ENCODE measurements at regions not wholly inside any gene's neighbourhood (a gene's known extent, or its start where the extent isn't known, plus 50 kb on each side); places are given as distances from the start of the nearest gene placed in this dataset.

DNA sequence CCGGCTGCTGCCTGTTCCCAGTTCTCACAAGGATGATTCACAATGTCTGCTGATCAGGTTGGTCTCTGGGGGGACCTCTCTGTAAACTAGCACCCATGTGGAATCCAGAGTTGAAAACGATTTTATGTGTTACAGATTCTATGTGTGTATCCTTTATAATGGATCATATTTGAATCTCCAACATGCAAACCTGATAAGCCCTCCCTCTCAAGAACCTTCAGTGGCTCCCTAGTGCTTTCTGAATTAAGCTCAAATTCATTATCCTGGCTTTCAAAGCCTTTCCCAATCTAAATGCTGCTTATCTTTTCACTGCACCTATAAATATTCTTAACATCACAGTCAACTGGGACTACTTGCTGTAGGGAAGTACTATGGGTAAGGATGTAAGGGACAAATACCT lies 166.8 kb upstream of the USP24 start:
- DNase-seq = no peak
- Mint-ChIP-seq H3K4me1 (ENCODE audit: low read depth, unreplicated experiment) (no peaks in the 10 kb centered on the region), H3K4me3 (ENCODE audit: low read depth, unreplicated experiment) (no peak overlapping the region), H3K9me3 (ENCODE audit: low read depth, unreplicated experiment) (no peaks in the 10 kb centered on the region), H3K27ac (ENCODE audit: unreplicated experiment) (no peak overlapping the region), H3K27me3 (ENCODE audit: unreplicated experiment) (no peaks in the 10 kb centered on the region), H3K36me3 (ENCODE audit: insufficient read depth, unreplicated experiment) (no peaks in the 10 kb centered on the region)
- TF ChIP-seq CTCF (IDR thresholded peaks at IDR 0.05; ENCODE audit: unreplicated experiment) = no peak
- CTCF ChIA-PET = no interaction called here
- intact Hi-C loops (cut with micrococcal nuclease; ENCODE audit: unreplicated experiment) = no loop called here
- BruUV-seq (replicated peaks) = no TSS peak

DNA sequence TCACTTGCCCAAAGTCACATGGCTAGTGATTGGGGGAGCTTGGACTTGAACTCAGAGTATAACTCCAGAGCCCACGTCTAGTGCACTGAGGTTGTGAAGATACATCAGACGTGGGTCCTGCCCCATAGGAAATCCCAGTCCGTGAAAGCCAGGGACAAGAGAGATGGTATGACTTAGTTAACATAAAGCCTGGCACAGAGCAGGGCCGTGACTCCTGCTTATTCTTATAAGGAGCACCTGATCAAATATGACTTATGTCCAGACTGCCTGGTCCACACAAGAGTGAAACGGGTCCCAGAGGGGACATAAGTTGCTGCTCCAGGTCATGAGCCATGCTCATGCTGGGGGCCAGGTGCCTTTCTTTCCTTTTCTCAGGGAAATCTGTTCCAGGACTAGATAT lies 166.3 kb upstream of the USP24 start:
- no peaks in the 10 kb centered on the region for H3K9me3 Mint-ChIP-seq (ENCODE audit: low read depth, unreplicated experiment)
- H3K4me1 Mint-ChIP-seq (ENCODE audit: low read depth, unreplicated experiment) = no peaks in the 10 kb centered on the region
- H3K4me3 Mint-ChIP-seq (ENCODE audit: low read depth, unreplicated experiment) = no peak overlapping the region
- H3K27me3 Mint-ChIP-seq (ENCODE audit: unreplicated experiment) = no peaks in the 10 kb centered on the region
- DNase-seq = no peak
- no peak for TF ChIP-seq CTCF (IDR thresholded peaks at IDR 0.05; ENCODE audit: unreplicated experiment)
- intact Hi-C loops (cut with micrococcal nuclease; ENCODE audit: unreplicated experiment) = no loop called here
- CTCF ChIA-PET = no interaction called here
- no peak overlapping the region for H3K27ac Mint-ChIP-seq (ENCODE audit: unreplicated experiment)
- BruUV-seq (replicated peaks) = no TSS peak
- H3K36me3 Mint-ChIP-seq (ENCODE audit: insufficient read depth, unreplicated experiment) = no peaks in the 10 kb centered on the region

DNA sequence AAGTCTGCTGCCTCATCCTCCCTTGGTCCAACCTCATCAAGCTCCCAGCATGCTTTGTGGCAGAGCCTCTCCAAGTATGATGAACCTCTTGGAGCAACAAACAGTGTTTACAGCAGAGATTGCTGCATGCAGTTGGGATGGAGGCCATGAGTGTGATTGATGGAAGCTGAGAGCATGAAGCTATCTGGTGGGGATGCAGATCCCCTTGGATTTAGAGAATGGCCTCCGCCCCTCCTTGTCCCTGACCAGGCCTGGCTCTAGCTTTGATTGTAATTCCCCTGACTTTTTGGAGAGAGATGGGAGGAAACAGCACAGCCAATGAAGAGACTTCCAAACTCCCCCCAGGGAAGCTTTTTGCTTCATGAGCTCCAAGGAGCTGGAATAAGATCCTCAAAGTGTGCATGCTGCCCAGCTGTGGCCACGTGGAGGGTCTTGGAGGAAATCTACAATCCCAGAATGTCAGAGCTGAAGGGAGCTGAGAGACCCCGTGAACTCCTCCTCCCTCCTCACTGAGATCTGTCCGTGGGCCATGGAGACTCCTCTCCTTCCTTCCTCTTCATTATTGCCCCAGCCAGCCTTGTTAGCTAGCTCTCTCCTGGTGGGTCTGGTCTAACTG lies 165.3 kb upstream of the USP24 start:
- TF ChIP-seq CTCF (IDR thresholded peaks at IDR 0.05; ENCODE audit: unreplicated experiment) = no peak
- CTCF ChIA-PET = no interaction called here
- intact Hi-C loops (cut with micrococcal nuclease; ENCODE audit: unreplicated experiment) = no loop called here
- Mint-ChIP-seq H3K4me1 (ENCODE audit: low read depth, unreplicated experiment) (no peaks in the 10 kb centered on the region), H3K9me3 (ENCODE audit: low read depth, unreplicated experiment) (no peaks in the 10 kb centered on the region), H3K27ac (ENCODE audit: unreplicated experiment) (no peak overlapping the region), H3K36me3 (ENCODE audit: insufficient read depth, unreplicated experiment) (no peaks in the 10 kb centered on the region), H3K4me3 (ENCODE audit: low read depth, unreplicated experiment) (no peak overlapping the region), H3K27me3 (ENCODE audit: unreplicated experiment) (no peaks in the 10 kb centered on the region)
- no peak for DNase-seq
- BruUV-seq (replicated peaks) = no TSS peak

DNA sequence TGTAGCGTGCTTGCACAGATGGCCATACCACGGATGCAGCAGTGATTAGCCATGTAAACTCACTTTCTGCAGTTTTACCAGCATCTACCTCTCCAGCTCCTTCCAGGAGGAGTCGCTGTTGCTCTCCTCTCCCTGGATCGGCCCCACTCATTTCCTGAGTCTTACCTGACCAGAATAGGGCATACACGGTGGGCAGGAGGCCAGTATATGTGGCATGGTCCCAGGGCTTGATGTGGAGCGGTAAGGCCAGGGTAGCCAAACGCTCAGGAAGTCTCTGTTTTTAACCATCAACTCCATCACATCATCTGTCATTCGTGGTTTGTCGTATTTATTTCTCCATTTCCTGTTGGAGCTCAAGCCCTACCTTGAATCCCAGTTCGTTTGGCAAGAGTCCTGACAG lies 163.4 kb upstream of the USP24 start:
- Mint-ChIP-seq H3K36me3 (ENCODE audit: insufficient read depth, unreplicated experiment) (no peaks in the 10 kb centered on the region), H3K27ac (ENCODE audit: unreplicated experiment) (no peak overlapping the region), H3K4me3 (ENCODE audit: low read depth, unreplicated experiment) (no peak overlapping the region), H3K4me1 (ENCODE audit: low read depth, unreplicated experiment) (no peaks in the 10 kb centered on the region), H3K27me3 (ENCODE audit: unreplicated experiment) (no peaks in the 10 kb centered on the region), H3K9me3 (ENCODE audit: low read depth, unreplicated experiment) (no peaks in the 10 kb centered on the region)
- CTCF ChIA-PET = no interaction called here
- BruUV-seq (replicated peaks) = no TSS peak
- no peak for DNase-seq
- TF ChIP-seq CTCF (IDR thresholded peaks at IDR 0.05; ENCODE audit: unreplicated experiment) = no peak
- intact Hi-C loops (cut with micrococcal nuclease; ENCODE audit: unreplicated experiment) = loop anchor here (5.0 kb wide), 2 partner anchors 49 to 514 kb away; no protein-coding TSS in a partner anchor

Measured in Calu3 (cell line).